NB4 (cell line): ENCODE measurements at regions not wholly inside any gene's neighbourhood (a gene's known extent, or its start where the extent isn't known, plus 50 kb on each side); places are given as distances from the start of the nearest gene placed in this dataset.

Experiments
- DNase-seq: peaks from one replicate; pipeline ENCODE4 v3.0.0; 2010; ENCODE audit warnings: low read depth
- H3K4me3 ChIP-seq: one replicate; pipeline ENCODE4 v1.5.1; 2011; ENCODE audit warnings: mild to moderate bottlenecking, low read depth, low read length, moderate library complexity
- CTCF ChIP-seq: IDR thresholded peaks from one replicate; pipeline ENCODE4 v1.5.1; 2012; ENCODE audit warnings: low read depth, low read length
- MAX ChIP-seq: IDR thresholded peaks from 2 replicates; pipeline ENCODE4 v1.6.1; 2011; ENCODE audit warnings: low read depth, low read length
- MYC ChIP-seq: IDR thresholded peaks from 2 replicates; pipeline ENCODE4 v1.6.1; 2011; ENCODE audit warnings: low read depth, low read length
- POLR2A ChIP-seq: IDR thresholded peaks from 2 replicates; pipeline ENCODE4 v1.6.1; 2011; ENCODE audit warnings: mild to moderate bottlenecking; ENCODE audit not compliant: insufficient read length; ENCODE audit errors: extremely low read depth

- H3K4me3 ChIP-seq, result no peak overlapping the region
- no peak for DNase-seq
- no peak for TF ChIP-seq MAX
- no peak for TF ChIP-seq MYC
- no peak for TF ChIP-seq CTCF
- no peak for TF ChIP-seq POLR2A
These were observed 1079.9 kb upstream of the LRRTM3 start for GRCh38 chr10:65845916-65846315.

GRCh38 chr10:65846541-65846940, 1079.3 kb upstream of the LRRTM3 start:
- TF ChIP-seq MYC (no peak), CTCF (no peak), POLR2A (no peak), MAX (no peak)
- H3K4me3 ChIP-seq, result no peak overlapping the region
- DNase-seq, result no peak

- no peak for DNase-seq
- no peak overlapping the region for H3K4me3 ChIP-seq
- TF ChIP-seq MYC (no peak), POLR2A (no peak), CTCF (no peak), MAX (no peak)
These were observed 1078.9 kb upstream of the LRRTM3 start for GRCh38 chr10:65846949-65847348.

GRCh38 chr10:65847436-65848230, 1078.2 kb upstream of the LRRTM3 start:
- H3K4me3 ChIP-seq, result no peak overlapping the region
- TF ChIP-seq POLR2A, result no peak
- TF ChIP-seq MYC, result no peak
- no peak for TF ChIP-seq CTCF
- TF ChIP-seq MAX, result no peak
- no peak for DNase-seq

- no peak for TF ChIP-seq MAX
- no peak for TF ChIP-seq MYC
- no peak for TF ChIP-seq CTCF
- TF ChIP-seq POLR2A, result no peak
- no peak for DNase-seq
These were observed 1067.0 kb upstream of the LRRTM3 start for GRCh38 chr10:65858841-65859240.

GRCh38 chr10:65861249-65861648, 1064.6 kb upstream of the LRRTM3 start:
- TF ChIP-seq CTCF (no peak), MYC (no peak), MAX (no peak), POLR2A (no peak)
- H3K4me3 ChIP-seq, result no peak overlapping the region
- DNase-seq, result no peak

More at GRCh38 chr10:65858841-65859240, 1067.0 kb upstream of the LRRTM3 start:
- H3K4me3 ChIP-seq, result no peak overlapping the region
